ENCODE measurements at regions not wholly inside any gene's neighbourhood (a gene's known extent, or its start where the extent isn't known, plus 50 kb on each side); places are given as distances from the start of the nearest gene placed in this dataset.

- ATAC-seq (no peak), DNase-seq (no peak)
- intact Hi-C loops (cut with DNase I, micrococcal nuclease), result no loop called here
These were observed 144.1 kb downstream of the SYF2 start for GRCh38 chr1:25088180-25088701.

GRCh38 chr1:25086518-25087079, 145.7 kb downstream of the SYF2 start:
- no peak for DNase-seq
- no peak for ATAC-seq
- intact Hi-C loops (cut with DNase I, micrococcal nuclease), result no loop called here

- ATAC-seq, result no peak
- intact Hi-C loops (cut with DNase I, micrococcal nuclease), result no loop called here
- DNase-seq, result no peak
These were observed 147.9 kb downstream of the SYF2 start for GRCh38 chr1:25084407-25084806.

GRCh38 chr1:25083481-25084345, 148.6 kb downstream of the SYF2 start:
- ATAC-seq (no peak), DNase-seq (no peak)
- intact Hi-C loops (cut with DNase I, micrococcal nuclease), result no loop called here

- intact Hi-C loops (cut with DNase I, micrococcal nuclease), result no loop called here
- no peak for DNase-seq
- ATAC-seq, result no peak
These were observed 149.3 kb downstream of the SYF2 start for GRCh38 chr1:25082995-25083394.

GRCh38 chr1:25082216-25082899, 149.9 kb downstream of the SYF2 start:
- intact Hi-C loops (cut with DNase I, micrococcal nuclease), result no loop called here
- DNase-seq, result no peak
- ATAC-seq, result no peak

- DNase-seq, result no peak
- intact Hi-C loops (cut with DNase I, micrococcal nuclease), result no loop called here
- no peak for ATAC-seq
These were observed 150.8 kb downstream of the SYF2 start for GRCh38 chr1:25081496-25081895.

- intact Hi-C loops (cut with DNase I, micrococcal nuclease), result no loop called here
- DNase-seq, result no peak
- ATAC-seq, result no peak
These were observed 150.5 kb upstream of the RUNX3 start for GRCh38 chr1:25080294-25081209.

GRCh38 chr1:25079048-25079447, 149.0 kb upstream of the RUNX3 start:
- DNase-seq (no peak), ATAC-seq (no peak)
- intact Hi-C loops (cut with DNase I, micrococcal nuclease), result no loop called here

GRCh38 chr1:25074351-25075227, 144.5 kb upstream of the RUNX3 start:
- intact Hi-C loops (cut with DNase I, micrococcal nuclease), result no loop called here
- ATAC-seq (no peak), DNase-seq (no peak)

- intact Hi-C loops (cut with DNase I, micrococcal nuclease), result no loop called here
These were observed 143.7 kb upstream of the RUNX3 start for GRCh38 chr1:25073640-25074270.

GRCh38 chr1:25072461-25072860, 142.4 kb upstream of the RUNX3 start:
- intact Hi-C loops (cut with DNase I, micrococcal nuclease), result no loop called here
- no peak for ATAC-seq
- DNase-seq, result no peak

More at GRCh38 chr1:25073640-25074270, 143.7 kb upstream of the RUNX3 start:
- ATAC-seq (no peak), DNase-seq (no peak)

GRCh38 chr1:25068829-25069228, 138.8 kb upstream of the RUNX3 start:
- ATAC-seq (no peak), DNase-seq (no peak)
- intact Hi-C loops (cut with DNase I, micrococcal nuclease), result no loop called here

- DNase-seq, result no peak
- no peak for ATAC-seq
- intact Hi-C loops (cut with DNase I, micrococcal nuclease), result no loop called here
These were observed 138.2 kb upstream of the RUNX3 start for GRCh38 chr1:25068316-25068715.

GRCh38 chr1:25067518-25068251, 137.6 kb upstream of the RUNX3 start:
- intact Hi-C loops (cut with DNase I, micrococcal nuclease), result no loop called here
- ATAC-seq (no peak), DNase-seq (no peak)

GRCh38 chr1:25066731-25067517, 136.8 kb upstream of the RUNX3 start:
- DNase-seq (no peak), ATAC-seq (no peak)
- intact Hi-C loops (cut with DNase I, micrococcal nuclease), result no loop called here
